WTC11 (cell line): ENCODE measurements at regions not wholly inside any gene's neighbourhood (a gene's known extent, or its start where the extent isn't known, plus 50 kb on each side); places are given as distances from the start of the nearest gene placed in this dataset.

Experiments used
- ATAC-seq: fragments of 200-7000 bp; cut with Tn5 transposase; 2 replicates; pipeline ENCODE4 v1.10.0; 2021; ENCODE audit warnings: mild to moderate bottlenecking, moderate library complexity
- CTCF ChIA-PET: fragments of 300-600 bp; sonication (Branson Sonifier 250); formaldehyde crosslinking; loops from one replicate; lab custom pipeline; 2021; ENCODE audit warnings: antibody characterized with exemption; lab: Charles Lee
- POLR2A ChIA-PET: fragments of 350-600 bp; sonication (Branson Sonifier 250); formaldehyde crosslinking; loops from one replicate; lab custom pipeline; 2021; ENCODE audit warnings: antibody characterized with exemption; lab: Charles Lee
- DNase-seq: peaks from one replicate; pipeline ENCODE4 v3.0.0; 2021; ENCODE audit warnings: low spot score
- H3K27ac Mint-ChIP-seq: 2 replicates; pipeline ENCODE4 v1.8.0; 2021; ENCODE audit warnings: mixed read lengths
- H3K27me3 Mint-ChIP-seq: 2 replicates; pipeline ENCODE4 v1.8.0; 2021; ENCODE audit warnings: low read depth, mild to moderate bottlenecking, moderate library complexity, mixed read lengths
- H3K36me3 Mint-ChIP-seq: 2 replicates; pipeline ENCODE4 v1.8.0; 2021; ENCODE audit warnings: mixed read lengths
- H3K4me1 Mint-ChIP-seq: 2 replicates; pipeline ENCODE4 v1.8.0; 2022; ENCODE audit warnings: mixed read lengths
- H3K4me3 Mint-ChIP-seq: 2 replicates; pipeline ENCODE4 v1.8.0; 2021; ENCODE audit warnings: mild to moderate bottlenecking, moderate library complexity, mixed read lengths
- H3K9me3 Mint-ChIP-seq: 2 replicates; pipeline ENCODE4 v1.8.0; 2021; ENCODE audit warnings: mixed read lengths
- AR ChIP-seq: fragments of 250-450 bp; sonication (Bioruptor Pico); IDR thresholded peaks from 2 replicates; pipeline ENCODE4 v1.9.0; 2021; ENCODE audit warnings: mild to moderate bottlenecking
- CREM ChIP-seq: sonication (generic); formaldehyde crosslinking; IDR thresholded peaks from 2 replicates; pipeline ENCODE4 v1.8.1; 2022; ENCODE audit warnings: mild to moderate bottlenecking, missing genetic modification reagents, moderate library complexity
- E2F1 ChIP-seq: sonication (generic); formaldehyde crosslinking; IDR thresholded peaks from 2 replicates; pipeline ENCODE4 v1.8.0; 2022; ENCODE audit warnings: mild to moderate bottlenecking, missing genetic modification reagents
- E2F4 ChIP-seq: sonication (generic); formaldehyde crosslinking; IDR thresholded peaks from 2 replicates; pipeline ENCODE4 v1.8.1; 2022; ENCODE audit warnings: low read depth, mild to moderate bottlenecking, moderate library complexity, missing genetic modification reagents, borderline replicate concordance
- ERG ChIP-seq: fragments of 250-450 bp; sonication (Bioruptor Pico); IDR thresholded peaks from 2 replicates; pipeline ENCODE4 v1.8.0; 2021; ENCODE audit warnings: mild to moderate bottlenecking
- ESRRA ChIP-seq: sonication (generic); formaldehyde crosslinking; IDR thresholded peaks from 2 replicates; pipeline ENCODE4 v1.8.1; 2022; ENCODE audit warnings: mild to moderate bottlenecking, missing genetic modification reagents, borderline replicate concordance
- FOXP1 ChIP-seq: sonication (generic); formaldehyde crosslinking; IDR thresholded peaks from 2 replicates; pipeline ENCODE4 v1.8.0; 2022; ENCODE audit warnings: missing genetic modification reagents, mild to moderate bottlenecking, moderate library complexity, borderline replicate concordance
- GRHL2 ChIP-seq: fragments of 250-450 bp; sonication (Bioruptor Pico); IDR thresholded peaks from 2 replicates; pipeline ENCODE4 v1.8.0; 2022; ENCODE audit warnings: mild to moderate bottlenecking, moderate library complexity; ENCODE audit not compliant: insufficient replicate concordance, severe bottlenecking
- HMGA2 ChIP-seq: fragments of 250-450 bp; sonication (Bioruptor Pico); IDR thresholded peaks from 2 replicates; pipeline ENCODE4 v1.4.0; 2021; ENCODE audit warnings: mild to moderate bottlenecking, moderate library complexity
- HMGXB4 ChIP-seq: sonication (generic); formaldehyde crosslinking; IDR thresholded peaks from 2 replicates; pipeline ENCODE4 v1.8.1; 2023; ENCODE audit warnings: mild to moderate bottlenecking, moderate library complexity, missing genetic modification reagents
- MYBL2 ChIP-seq: sonication (generic); formaldehyde crosslinking; IDR thresholded peaks from 2 replicates; pipeline ENCODE4 v1.8.1; 2023; ENCODE audit warnings: mild to moderate bottlenecking, moderate library complexity, missing genetic modification reagents
- PREB ChIP-seq: sonication (generic); formaldehyde crosslinking; IDR thresholded peaks from 2 replicates; pipeline ENCODE4 v1.8.1; 2022; ENCODE audit warnings: mild to moderate bottlenecking, missing genetic modification reagents, moderate library complexity, borderline replicate concordance
- ZBTB21 ChIP-seq: sonication (generic); formaldehyde crosslinking; IDR thresholded peaks from 2 replicates; pipeline ENCODE4 v1.8.1; 2023; ENCODE audit warnings: mild to moderate bottlenecking, missing genetic modification reagents, borderline replicate concordance
- ZNF121 ChIP-seq: sonication (generic); formaldehyde crosslinking; IDR thresholded peaks from 2 replicates; pipeline ENCODE4 v1.8.0; 2023; ENCODE audit warnings: missing genetic modification reagents
- ZNF138 ChIP-seq: sonication (generic); formaldehyde crosslinking; conservative IDR thresholded peaks from 2 replicates; pipeline ENCODE4 v1.8.1; 2022; ENCODE audit warnings: mild to moderate bottlenecking, moderate library complexity, missing genetic modification reagents
- ZNF232 ChIP-seq: sonication (generic); formaldehyde crosslinking; IDR thresholded peaks from 2 replicates; pipeline ENCODE4 v1.8.0; 2022; ENCODE audit warnings: mild to moderate bottlenecking, missing genetic modification reagents
- ZNF532 ChIP-seq: fragments of 250-450 bp; sonication (Bioruptor Pico); IDR thresholded peaks from 2 replicates; pipeline ENCODE4 v1.9.0; 2021; ENCODE audit warnings: mild to moderate bottlenecking, borderline replicate concordance
- ZSCAN18 ChIP-seq: fragments of 250-450 bp; sonication (Bioruptor Pico); IDR thresholded peaks from 2 replicates; pipeline ENCODE4 v2.1.2; 2022; ENCODE audit warnings: mild to moderate bottlenecking, moderate library complexity

GRCh38 chr5:19064094-19064493, 923.9 kb downstream of the CDH18 start:
- TF ChIP-seq GRHL2: no peak
- no peak for TF ChIP-seq ZNF232 (CRISPR knock-in tag)
- no peak for TF ChIP-seq AR (CRISPR knock-in tag)
- TF ChIP-seq ZSCAN18 (CRISPR knock-in tag): no peak
- no peak for TF ChIP-seq ERG
- no peak for TF ChIP-seq HMGXB4 (CRISPR knock-in tag)
- no peak for TF ChIP-seq MYBL2 (CRISPR knock-in tag)
- TF ChIP-seq PREB (CRISPR knock-in tag): no peak
- TF ChIP-seq E2F4: no peak
- TF ChIP-seq ESRRA: no peak
- TF ChIP-seq ZNF121 (CRISPR knock-in tag): no peak
- no peak for TF ChIP-seq CREM (CRISPR knock-in tag)
- TF ChIP-seq ZNF138: no peak
- no peak for TF ChIP-seq ZBTB21 (CRISPR knock-in tag)
- TF ChIP-seq FOXP1: no peak
- no peak for TF ChIP-seq E2F1
- no peak for TF ChIP-seq HMGA2 (CRISPR knock-in tag)
- TF ChIP-seq ZNF532 (CRISPR knock-in tag): no peak
- peaks cover 8% of the 10 kb centered on the region for H3K9me3 Mint-ChIP-seq
- DNase-seq: no peak
- no peaks in the 10 kb centered on the region for H3K36me3 Mint-ChIP-seq
- ATAC-seq: no peak
- H3K27ac Mint-ChIP-seq: no peak overlapping the region
- H3K4me3 Mint-ChIP-seq: no peak overlapping the region
- peaks cover 6% of the 10 kb centered on the region for H3K4me1 Mint-ChIP-seq
- no peaks in the 10 kb centered on the region for H3K27me3 Mint-ChIP-seq
- ChIA-PET POLR2A (no interaction called here), CTCF (no interaction called here)
